ENCODE measurements at regions not wholly inside any gene's neighbourhood (a gene's known extent, or its start where the extent isn't known, plus 50 kb on each side); places are given as distances from the start of the nearest gene placed in this dataset.

- H3K4me3 ChIP-seq: no peak overlapping the region
- WGBS, 5 donors: 81 to 90% (median 85%) methylated on average over 5 of the region's 5 CpGs
- peaks cover 0 to 47% (median 0%) of the 10 kb centered on the region in 3 donors for H3K27me3 ChIP-seq
- no peak overlapping the region for H3K27ac ChIP-seq
- no peaks in the 10 kb centered on the region for H3K4me1 ChIP-seq
- no peak for DNase-seq
- no peaks in the 10 kb centered on the region for H3K36me3 ChIP-seq
- intact Hi-C loops (cut with DNase I; ENCODE audit: low total_unique reads): no loop called here
- H3K9me3 ChIP-seq: no peaks in the 10 kb centered on the region
- TF ChIP-seq, protein P1, sequence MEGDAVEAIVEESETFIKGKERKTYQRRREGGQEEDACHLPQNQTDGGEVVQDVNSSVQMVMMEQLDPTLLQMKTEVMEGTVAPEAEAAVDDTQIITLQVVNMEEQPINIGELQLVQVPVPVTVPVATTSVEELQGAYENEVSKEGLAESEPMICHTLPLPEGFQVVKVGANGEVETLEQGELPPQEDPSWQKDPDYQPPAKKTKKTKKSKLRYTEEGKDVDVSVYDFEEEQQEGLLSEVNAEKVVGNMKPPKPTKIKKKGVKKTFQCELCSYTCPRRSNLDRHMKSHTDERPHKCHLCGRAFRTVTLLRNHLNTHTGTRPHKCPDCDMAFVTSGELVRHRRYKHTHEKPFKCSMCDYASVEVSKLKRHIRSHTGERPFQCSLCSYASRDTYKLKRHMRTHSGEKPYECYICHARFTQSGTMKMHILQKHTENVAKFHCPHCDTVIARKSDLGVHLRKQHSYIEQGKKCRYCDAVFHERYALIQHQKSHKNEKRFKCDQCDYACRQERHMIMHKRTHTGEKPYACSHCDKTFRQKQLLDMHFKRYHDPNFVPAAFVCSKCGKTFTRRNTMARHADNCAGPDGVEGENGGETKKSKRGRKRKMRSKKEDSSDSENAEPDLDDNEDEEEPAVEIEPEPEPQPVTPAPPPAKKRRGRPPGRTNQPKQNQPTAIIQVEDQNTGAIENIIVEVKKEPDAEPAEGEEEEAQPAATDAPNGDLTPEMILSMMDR (IDR thresholded peaks at IDR 0.05): no peak
- no peak for TF ChIP-seq POLR2A (IDR thresholded peaks at IDR 0.05)
- TF ChIP-seq EP300 (IDR thresholded peaks at IDR 0.05): no peak
These were observed 136.1 kb upstream of the TOPAZ1 start for GRCh38 chr3:44105571-44105970.

- WGBS, 5 donors: 10 to 29% (median 20%) methylated on average over 6 of the region's 6 CpGs
- H3K36me3 ChIP-seq: no peaks in the 10 kb centered on the region
- no peaks in the 10 kb centered on the region for H3K4me1 ChIP-seq
- H3K27ac ChIP-seq: no peak overlapping the region
- intact Hi-C loops (cut with DNase I; ENCODE audit: low total_unique reads): no loop called here
- H3K27me3 ChIP-seq: peaks cover 0 to 36% (median 0%) of the 10 kb centered on the region in 3 donors
- H3K9me3 ChIP-seq: no peaks in the 10 kb centered on the region
- TF ChIP-seq POLR2A (IDR thresholded peaks at IDR 0.05): no peak
- no peak for TF ChIP-seq POLR2AphosphoS5 (IDR thresholded peaks at IDR 0.05)
- TF ChIP-seq, protein P1 (IDR thresholded peaks at IDR 0.05): no peak
- no peak overlapping the region for H3K4me3 ChIP-seq
- DNase-seq: peak in 1 of 2 donors; percentile 59
These were observed 134.9 kb upstream of the TOPAZ1 start for GRCh38 chr3:44106756-44107155.

DNA sequence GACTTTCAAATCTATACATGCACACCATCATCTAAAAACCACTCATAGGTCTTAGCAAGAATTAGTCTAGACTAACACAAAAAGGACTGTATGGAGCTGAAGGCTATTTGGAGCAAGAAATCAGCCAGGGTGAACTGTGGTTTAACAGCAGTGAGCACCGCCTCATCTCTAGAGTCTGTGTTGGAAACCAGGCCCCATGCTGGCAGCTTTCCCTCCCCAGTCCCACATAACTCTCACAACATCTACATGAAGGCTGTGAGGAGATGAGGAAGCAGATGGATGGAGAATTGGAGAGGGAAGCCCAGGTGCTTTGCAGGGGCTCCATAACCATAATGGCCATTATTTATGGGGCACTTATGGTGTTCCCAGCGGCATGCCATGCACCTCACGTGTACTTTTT, 133.2 kb upstream of the TOPAZ1 start:
- H3K4me3 ChIP-seq: no peak overlapping the region
- no peaks in the 10 kb centered on the region for H3K9me3 ChIP-seq
- TF ChIP-seq, protein P1 (IDR thresholded peaks at IDR 0.05): no peak
- TF ChIP-seq EP300 (IDR thresholded peaks at IDR 0.05): no peak
- TF ChIP-seq POLR2A (IDR thresholded peaks at IDR 0.05): no peak
- TF ChIP-seq POLR2AphosphoS5 (IDR thresholded peaks at IDR 0.05): no peak
- no peak for DNase-seq
- 90 to 97% (median 93%) methylated on average over 3 of the region's 3 CpGs for WGBS, 5 donors
- H3K27me3 ChIP-seq: peaks cover 0 to 21% (median 0%) of the 10 kb centered on the region in 3 donors
- intact Hi-C loops (cut with DNase I; ENCODE audit: low total_unique reads): no loop called here
- H3K36me3 ChIP-seq: no peaks in the 10 kb centered on the region
- H3K4me1 ChIP-seq: no peaks in the 10 kb centered on the region
- no peak overlapping the region for H3K27ac ChIP-seq

DNA sequence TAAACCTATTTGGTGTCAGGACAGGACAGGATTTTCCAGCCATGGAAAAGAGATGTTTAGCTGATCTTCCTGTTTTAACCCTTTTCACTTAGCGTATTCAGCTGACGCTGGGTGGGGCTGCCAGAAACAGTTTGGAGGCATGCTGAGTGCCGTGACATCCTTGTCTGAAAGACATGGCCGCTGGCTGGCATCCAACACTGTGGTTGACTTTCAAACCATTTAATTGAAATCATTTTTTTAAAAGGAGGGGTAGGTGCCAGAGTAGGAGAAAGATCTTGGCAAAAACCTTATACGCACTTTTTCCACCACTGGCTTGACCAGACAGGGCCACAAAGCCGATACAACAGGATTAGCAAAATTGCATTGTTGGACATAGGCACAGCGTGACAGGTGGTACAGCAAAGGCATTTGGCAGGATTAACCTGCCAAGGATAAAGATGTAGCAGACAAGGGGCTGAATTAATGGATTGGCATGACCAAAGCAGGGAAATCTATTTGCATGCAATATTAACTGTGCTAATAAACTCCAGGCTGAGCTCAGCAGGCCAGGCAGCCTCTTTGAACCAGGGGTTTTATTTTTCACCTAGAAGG, 131.8 kb upstream of the TOPAZ1 start:
- peaks cover 0 to 18% (median 0%) of the 10 kb centered on the region in 3 donors for H3K27me3 ChIP-seq
- no peak overlapping the region for H3K4me3 ChIP-seq
- no peak overlapping the region for H3K27ac ChIP-seq
- 82 to 90% (median 87%) methylated on average over 7 of the region's 7 CpGs for WGBS, 5 donors
- no peaks in the 10 kb centered on the region for H3K4me1 ChIP-seq
- no peak for DNase-seq
- intact Hi-C loops (cut with DNase I; ENCODE audit: low total_unique reads): no loop called here
- H3K9me3 ChIP-seq: no peaks in the 10 kb centered on the region
- TF ChIP-seq POLR2A (IDR thresholded peaks at IDR 0.05): no peak
- TF ChIP-seq, protein P1 (IDR thresholded peaks at IDR 0.05): no peak
- TF ChIP-seq POLR2AphosphoS5 (IDR thresholded peaks at IDR 0.05): no peak
- TF ChIP-seq EP300 (IDR thresholded peaks at IDR 0.05): no peak
- no peaks in the 10 kb centered on the region for H3K36me3 ChIP-seq

Data from stomach (tissue), 8 donors.